ENCODE measurements at regions not wholly inside any gene's neighbourhood (a gene's known extent, or its start where the extent isn't known, plus 50 kb on each side); places are given as distances from the start of the nearest gene placed in this dataset.
"Not testable (repeated sequence)": the region's sequence is repeated elsewhere in the genome, so short reads cannot be mapped to it uniquely, and the experiment has no call there.

DNA sequence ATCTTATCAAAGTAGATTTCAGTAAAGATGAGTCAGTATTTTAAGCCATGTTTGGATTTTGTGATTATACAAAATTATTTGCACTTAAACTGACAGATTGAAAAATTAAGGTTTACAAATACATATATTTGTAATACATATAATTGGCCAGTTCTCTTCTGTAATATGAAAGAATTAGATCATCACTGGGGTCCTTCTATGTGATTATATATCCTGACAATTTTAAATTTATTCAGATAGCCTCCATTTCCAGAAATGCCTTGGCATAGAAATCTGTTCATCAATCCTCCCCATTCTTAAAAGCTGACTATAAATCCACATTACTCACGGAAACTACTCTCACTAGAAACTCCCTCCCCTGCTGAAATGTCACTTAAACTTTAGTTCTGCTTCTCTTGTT is 280.4 kb upstream of the ANXA10 start:
- ChIA-PET POLR2A (ENCODE audit: low non-redundant PET) (no interaction called here), CTCF (no interaction called here)
- H3K27ac ChIP-seq, result no peak overlapping the region
- no peak for DNase-seq (ENCODE audit: low spot score)
- TF ChIP-seq, protein P1, sequence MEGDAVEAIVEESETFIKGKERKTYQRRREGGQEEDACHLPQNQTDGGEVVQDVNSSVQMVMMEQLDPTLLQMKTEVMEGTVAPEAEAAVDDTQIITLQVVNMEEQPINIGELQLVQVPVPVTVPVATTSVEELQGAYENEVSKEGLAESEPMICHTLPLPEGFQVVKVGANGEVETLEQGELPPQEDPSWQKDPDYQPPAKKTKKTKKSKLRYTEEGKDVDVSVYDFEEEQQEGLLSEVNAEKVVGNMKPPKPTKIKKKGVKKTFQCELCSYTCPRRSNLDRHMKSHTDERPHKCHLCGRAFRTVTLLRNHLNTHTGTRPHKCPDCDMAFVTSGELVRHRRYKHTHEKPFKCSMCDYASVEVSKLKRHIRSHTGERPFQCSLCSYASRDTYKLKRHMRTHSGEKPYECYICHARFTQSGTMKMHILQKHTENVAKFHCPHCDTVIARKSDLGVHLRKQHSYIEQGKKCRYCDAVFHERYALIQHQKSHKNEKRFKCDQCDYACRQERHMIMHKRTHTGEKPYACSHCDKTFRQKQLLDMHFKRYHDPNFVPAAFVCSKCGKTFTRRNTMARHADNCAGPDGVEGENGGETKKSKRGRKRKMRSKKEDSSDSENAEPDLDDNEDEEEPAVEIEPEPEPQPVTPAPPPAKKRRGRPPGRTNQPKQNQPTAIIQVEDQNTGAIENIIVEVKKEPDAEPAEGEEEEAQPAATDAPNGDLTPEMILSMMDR (conservative IDR thresholded peaks at IDR 0.05; ENCODE audit: low read depth), result no peak

DNA sequence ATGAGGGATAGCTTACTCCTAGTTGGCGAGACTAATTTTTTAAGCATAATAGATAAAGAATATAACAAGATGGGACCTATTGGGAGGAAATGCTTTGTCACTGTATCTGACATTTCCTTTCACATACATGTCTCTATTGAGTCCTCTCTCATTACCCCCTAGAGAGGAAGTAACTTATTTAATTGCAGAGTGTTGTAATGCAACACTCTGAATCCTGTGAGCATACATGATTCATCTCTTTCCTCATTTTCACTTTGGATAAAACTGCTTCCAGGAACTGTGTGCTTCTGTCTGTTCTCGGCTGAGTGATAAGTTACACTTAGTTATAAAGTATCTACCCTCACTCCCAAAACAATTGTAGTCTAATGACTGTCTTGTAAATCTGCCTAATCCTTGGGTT is 266.1 kb upstream of the ANXA10 start:
- TF ChIP-seq, protein P1 (conservative IDR thresholded peaks at IDR 0.05; ENCODE audit: low read depth), result no peak
- CTCF ChIA-PET, result interaction anchor here (0.6 kb wide), 1 partner anchor 44 kb away, joined by 3 read pairs; no protein-coding TSS in a partner anchor
- POLR2A ChIA-PET (ENCODE audit: low non-redundant PET), result no interaction called here
- H3K27ac ChIP-seq, result no peak overlapping the region
- DNase-seq (ENCODE audit: low spot score), result peak; percentile 5

DNA sequence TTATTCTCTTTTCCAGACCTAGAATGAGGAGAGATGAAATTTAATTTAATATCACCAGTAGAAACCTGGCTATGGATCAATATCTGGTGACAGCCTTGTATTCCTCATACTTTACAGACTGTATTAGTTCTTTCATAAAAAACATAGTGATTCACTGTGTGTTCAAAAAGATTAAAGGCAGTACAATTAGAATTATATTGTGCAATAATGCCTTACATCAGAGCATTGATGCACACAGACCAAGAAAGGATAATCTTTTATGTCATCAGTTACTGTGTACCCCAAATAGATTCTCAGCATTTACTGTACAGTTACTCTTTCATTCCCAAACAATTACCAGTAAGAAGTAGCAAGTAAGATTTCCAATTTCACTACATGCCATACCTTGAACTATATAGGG is 260.5 kb upstream of the ANXA10 start:
- TF ChIP-seq, protein P1 (conservative IDR thresholded peaks at IDR 0.05; ENCODE audit: low read depth), result no peak
- CTCF ChIA-PET, result interaction anchor here (0.6 kb wide), 1 partner anchor 1020 kb away, joined by 3 read pairs; no protein-coding TSS in a partner anchor
- POLR2A ChIA-PET (ENCODE audit: low non-redundant PET), result no interaction called here
- no peak for DNase-seq (ENCODE audit: low spot score)
- H3K27ac ChIP-seq, result no peak overlapping the region

DNA sequence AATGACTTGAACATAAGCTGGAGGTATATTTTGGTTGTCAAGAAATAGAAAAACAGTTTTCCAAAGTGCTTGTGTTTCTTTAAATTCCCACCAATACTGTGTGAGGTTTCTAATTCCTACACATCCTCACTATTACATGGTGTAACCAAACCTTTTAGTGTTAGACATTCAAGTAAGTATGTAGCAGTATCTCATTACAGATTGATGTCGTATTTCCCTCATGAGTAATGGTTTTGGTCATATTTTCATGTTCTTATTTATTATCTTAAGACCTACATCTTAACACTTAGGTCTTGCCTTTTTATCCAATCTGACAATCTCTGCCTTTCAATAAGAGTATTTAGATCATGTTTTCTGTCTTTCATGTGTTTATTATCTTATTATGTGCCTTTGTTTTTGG is 253.7 kb upstream of the ANXA10 start:
- H3K27ac ChIP-seq, result no peak overlapping the region
- ChIA-PET CTCF (no interaction called here), POLR2A (ENCODE audit: low non-redundant PET) (no interaction called here)
- no peak for DNase-seq (ENCODE audit: low spot score)
- TF ChIP-seq, protein P1 (conservative IDR thresholded peaks at IDR 0.05; ENCODE audit: low read depth), result no peak

DNA sequence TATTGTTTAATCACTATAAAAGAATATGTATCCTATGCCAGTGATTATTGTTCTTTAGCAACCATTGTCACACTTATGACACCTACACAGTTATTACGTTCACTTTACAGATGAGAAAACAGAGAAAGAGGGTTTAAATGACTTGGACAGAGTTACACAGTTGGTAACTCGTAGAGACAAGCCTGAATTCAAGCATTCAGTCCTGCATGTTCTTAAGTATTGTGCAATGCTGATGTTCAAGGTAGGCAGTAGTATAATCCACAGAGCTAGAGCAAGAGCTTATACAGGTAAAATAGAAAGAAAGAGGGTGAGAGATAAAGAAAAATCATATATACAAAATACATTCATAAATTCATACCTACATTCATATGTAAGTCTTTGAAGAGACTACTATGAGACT is 249.8 kb upstream of the ANXA10 start:
- no peak overlapping the region for H3K27ac ChIP-seq
- TF ChIP-seq, protein P1 (conservative IDR thresholded peaks at IDR 0.05; ENCODE audit: low read depth), result no peak
- CTCF ChIA-PET, result no interaction called here
- POLR2A ChIA-PET (ENCODE audit: low non-redundant PET), result no interaction called here
- DNase-seq (ENCODE audit: low spot score), result no peak

DNA sequence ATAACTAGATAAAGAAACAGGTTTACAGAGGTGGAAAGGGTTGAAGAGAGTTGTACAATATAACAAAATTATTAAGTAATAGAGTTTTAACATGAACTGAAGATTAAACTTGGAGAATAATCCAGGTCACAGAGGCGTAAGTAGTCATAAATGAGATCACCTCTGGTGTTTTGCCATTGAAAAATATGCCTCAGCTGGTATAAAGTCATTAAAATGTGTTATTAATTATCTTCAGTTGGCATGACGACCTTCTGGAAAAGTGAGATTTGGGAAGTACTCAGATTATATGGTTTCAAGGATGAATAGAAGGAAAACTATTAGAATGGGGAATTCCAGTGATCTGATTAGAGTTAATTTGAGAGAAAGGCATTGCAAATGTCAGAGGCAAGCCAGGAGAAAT is 237.5 kb upstream of the ANXA10 start:
- TF ChIP-seq, protein P1 (conservative IDR thresholded peaks at IDR 0.05; ENCODE audit: low read depth), result no peak
- ChIA-PET CTCF (interaction anchor here (0.7 kb wide), 1 partner anchor 164 kb away, joined by 3 read pairs; no protein-coding TSS in a partner anchor), POLR2A (ENCODE audit: low non-redundant PET) (no interaction called here)
- no peak overlapping the region for H3K27ac ChIP-seq
- DNase-seq (ENCODE audit: low spot score), result no peak

DNA sequence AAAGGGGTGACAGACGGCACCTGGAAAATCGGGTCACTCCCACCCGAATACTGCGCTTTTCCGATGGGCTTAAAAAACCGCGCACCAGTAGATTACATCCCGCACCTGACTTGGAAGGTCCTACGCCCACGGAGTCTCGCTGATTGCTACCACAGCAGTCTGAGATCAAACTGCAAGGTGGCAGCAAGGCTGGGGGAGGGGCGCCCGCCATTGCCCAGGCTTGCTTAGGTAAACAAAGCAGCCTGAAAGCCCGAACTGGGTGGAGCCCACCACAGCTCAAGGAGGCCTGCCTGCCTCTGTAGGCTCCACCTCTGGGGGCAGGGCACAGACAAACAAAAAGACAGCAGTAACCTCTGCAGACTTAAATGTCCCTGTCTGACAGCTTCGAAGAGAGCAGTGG is 234.2 kb upstream of the ANXA10 start:
- DNase-seq (ENCODE audit: low spot score); CTCF ChIA-PET; POLR2A ChIA-PET (ENCODE audit: low non-redundant PET); H3K27ac ChIP-seq: not testable (repeated sequence)
